ENCODE measurements at regions not wholly inside any gene's neighbourhood (a gene's known extent, or its start where the extent isn't known, plus 50 kb on each side); places are given as distances from the start of the nearest gene placed in this dataset.

DNA sequence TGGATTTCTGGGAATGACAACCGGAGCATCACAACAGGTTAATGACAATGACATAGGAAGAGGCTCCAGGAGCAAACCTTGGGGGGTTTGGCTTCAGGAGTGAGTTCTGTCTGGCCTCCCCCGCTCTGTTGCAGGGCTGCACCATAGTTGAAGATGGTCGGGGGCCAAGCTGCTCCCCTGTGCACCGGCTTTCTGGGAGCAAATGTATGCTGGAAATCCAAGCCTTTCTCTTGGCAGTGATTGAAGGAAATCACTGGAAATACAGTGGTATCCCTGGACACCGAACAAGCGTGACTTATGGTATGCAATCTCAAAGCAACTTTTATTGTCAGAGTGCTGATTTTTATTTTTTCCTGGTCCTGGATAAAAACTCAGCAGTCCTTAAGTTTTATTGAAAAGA is 251.9 kb upstream of the ZNF32 start (continued):
- TF ChIP-seq, protein P1, sequence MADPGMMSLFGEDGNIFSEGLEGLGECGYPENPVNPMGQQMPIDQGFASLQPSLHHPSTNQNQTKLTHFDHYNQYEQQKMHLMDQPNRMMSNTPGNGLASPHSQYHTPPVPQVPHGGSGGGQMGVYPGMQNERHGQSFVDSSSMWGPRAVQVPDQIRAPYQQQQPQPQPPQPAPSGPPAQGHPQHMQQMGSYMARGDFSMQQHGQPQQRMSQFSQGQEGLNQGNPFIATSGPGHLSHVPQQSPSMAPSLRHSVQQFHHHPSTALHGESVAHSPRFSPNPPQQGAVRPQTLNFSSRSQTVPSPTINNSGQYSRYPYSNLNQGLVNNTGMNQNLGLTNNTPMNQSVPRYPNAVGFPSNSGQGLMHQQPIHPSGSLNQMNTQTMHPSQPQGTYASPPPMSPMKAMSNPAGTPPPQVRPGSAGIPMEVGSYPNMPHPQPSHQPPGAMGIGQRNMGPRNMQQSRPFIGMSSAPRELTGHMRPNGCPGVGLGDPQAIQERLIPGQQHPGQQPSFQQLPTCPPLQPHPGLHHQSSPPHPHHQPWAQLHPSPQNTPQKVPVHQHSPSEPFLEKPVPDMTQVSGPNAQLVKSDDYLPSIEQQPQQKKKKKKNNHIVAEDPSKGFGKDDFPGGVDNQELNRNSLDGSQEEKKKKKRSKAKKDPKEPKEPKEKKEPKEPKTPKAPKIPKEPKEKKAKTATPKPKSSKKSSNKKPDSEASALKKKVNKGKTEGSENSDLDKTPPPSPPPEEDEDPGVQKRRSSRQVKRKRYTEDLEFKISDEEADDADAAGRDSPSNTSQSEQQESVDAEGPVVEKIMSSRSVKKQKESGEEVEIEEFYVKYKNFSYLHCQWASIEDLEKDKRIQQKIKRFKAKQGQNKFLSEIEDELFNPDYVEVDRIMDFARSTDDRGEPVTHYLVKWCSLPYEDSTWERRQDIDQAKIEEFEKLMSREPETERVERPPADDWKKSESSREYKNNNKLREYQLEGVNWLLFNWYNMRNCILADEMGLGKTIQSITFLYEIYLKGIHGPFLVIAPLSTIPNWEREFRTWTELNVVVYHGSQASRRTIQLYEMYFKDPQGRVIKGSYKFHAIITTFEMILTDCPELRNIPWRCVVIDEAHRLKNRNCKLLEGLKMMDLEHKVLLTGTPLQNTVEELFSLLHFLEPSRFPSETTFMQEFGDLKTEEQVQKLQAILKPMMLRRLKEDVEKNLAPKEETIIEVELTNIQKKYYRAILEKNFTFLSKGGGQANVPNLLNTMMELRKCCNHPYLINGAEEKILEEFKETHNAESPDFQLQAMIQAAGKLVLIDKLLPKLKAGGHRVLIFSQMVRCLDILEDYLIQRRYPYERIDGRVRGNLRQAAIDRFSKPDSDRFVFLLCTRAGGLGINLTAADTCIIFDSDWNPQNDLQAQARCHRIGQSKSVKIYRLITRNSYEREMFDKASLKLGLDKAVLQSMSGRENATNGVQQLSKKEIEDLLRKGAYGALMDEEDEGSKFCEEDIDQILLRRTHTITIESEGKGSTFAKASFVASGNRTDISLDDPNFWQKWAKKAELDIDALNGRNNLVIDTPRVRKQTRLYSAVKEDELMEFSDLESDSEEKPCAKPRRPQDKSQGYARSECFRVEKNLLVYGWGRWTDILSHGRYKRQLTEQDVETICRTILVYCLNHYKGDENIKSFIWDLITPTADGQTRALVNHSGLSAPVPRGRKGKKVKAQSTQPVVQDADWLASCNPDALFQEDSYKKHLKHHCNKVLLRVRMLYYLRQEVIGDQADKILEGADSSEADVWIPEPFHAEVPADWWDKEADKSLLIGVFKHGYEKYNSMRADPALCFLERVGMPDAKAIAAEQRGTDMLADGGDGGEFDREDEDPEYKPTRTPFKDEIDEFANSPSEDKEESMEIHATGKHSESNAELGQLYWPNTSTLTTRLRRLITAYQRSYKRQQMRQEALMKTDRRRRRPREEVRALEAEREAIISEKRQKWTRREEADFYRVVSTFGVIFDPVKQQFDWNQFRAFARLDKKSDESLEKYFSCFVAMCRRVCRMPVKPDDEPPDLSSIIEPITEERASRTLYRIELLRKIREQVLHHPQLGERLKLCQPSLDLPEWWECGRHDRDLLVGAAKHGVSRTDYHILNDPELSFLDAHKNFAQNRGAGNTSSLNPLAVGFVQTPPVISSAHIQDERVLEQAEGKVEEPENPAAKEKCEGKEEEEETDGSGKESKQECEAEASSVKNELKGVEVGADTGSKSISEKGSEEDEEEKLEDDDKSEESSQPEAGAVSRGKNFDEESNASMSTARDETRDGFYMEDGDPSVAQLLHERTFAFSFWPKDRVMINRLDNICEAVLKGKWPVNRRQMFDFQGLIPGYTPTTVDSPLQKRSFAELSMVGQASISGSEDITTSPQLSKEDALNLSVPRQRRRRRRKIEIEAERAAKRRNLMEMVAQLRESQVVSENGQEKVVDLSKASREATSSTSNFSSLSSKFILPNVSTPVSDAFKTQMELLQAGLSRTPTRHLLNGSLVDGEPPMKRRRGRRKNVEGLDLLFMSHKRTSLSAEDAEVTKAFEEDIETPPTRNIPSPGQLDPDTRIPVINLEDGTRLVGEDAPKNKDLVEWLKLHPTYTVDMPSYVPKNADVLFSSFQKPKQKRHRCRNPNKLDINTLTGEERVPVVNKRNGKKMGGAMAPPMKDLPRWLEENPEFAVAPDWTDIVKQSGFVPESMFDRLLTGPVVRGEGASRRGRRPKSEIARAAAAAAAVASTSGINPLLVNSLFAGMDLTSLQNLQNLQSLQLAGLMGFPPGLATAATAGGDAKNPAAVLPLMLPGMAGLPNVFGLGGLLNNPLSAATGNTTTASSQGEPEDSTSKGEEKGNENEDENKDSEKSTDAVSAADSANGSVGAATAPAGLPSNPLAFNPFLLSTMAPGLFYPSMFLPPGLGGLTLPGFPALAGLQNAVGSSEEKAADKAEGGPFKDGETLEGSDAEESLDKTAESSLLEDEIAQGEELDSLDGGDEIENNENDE (IDR thresholded peaks at IDR 0.05; ENCODE audit: insufficient replicate concordance, low read length): no peak
- TF ChIP-seq CHD2 (IDR thresholded peaks at IDR 0.05; ENCODE audit: low read length) (no peak), SP2 (IDR thresholded peaks at IDR 0.05; ENCODE audit: low read length) (no peak), ZNF274 (IDR thresholded peaks at IDR 0.05; ENCODE audit: borderline replicate concordance, extremely low read depth, low read length) (no peak), TCF12 (IDR thresholded peaks at IDR 0.05; ENCODE audit: low read depth, low read length) (no peak), TAF7 (optimal IDR thresholded peaks at IDR 0.05; ENCODE audit: borderline replicate concordance, low read depth, low read length) (no peak), CTBP2 (IDR thresholded peaks at IDR 0.05; ENCODE audit: borderline replicate concordance, insufficient read depth, insufficient read length, low read length) (no peak), BACH1 (IDR thresholded peaks at IDR 0.05; ENCODE audit: low read length) (no peak)
- TF ChIP-seq, protein P2, sequence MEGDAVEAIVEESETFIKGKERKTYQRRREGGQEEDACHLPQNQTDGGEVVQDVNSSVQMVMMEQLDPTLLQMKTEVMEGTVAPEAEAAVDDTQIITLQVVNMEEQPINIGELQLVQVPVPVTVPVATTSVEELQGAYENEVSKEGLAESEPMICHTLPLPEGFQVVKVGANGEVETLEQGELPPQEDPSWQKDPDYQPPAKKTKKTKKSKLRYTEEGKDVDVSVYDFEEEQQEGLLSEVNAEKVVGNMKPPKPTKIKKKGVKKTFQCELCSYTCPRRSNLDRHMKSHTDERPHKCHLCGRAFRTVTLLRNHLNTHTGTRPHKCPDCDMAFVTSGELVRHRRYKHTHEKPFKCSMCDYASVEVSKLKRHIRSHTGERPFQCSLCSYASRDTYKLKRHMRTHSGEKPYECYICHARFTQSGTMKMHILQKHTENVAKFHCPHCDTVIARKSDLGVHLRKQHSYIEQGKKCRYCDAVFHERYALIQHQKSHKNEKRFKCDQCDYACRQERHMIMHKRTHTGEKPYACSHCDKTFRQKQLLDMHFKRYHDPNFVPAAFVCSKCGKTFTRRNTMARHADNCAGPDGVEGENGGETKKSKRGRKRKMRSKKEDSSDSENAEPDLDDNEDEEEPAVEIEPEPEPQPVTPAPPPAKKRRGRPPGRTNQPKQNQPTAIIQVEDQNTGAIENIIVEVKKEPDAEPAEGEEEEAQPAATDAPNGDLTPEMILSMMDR (IDR thresholded peaks at IDR 0.05; ENCODE audit: control extremely low read depth in 1 of 3, insufficient read depth in 1 of 3, low read depth in 1 of 3, low read length in 3 of 3): no peak

Measured in H1 (cell line).